ENCODE measurements at regions not wholly inside any gene's neighbourhood (a gene's known extent, or its start where the extent isn't known, plus 50 kb on each side); places are given as distances from the start of the nearest gene placed in this dataset.
A peak's percentile ranks its signal among the peaks of the same experiment; 100 is the strongest.

GRCh38 chr10:4535521-4535920, 290.5 kb upstream of the AKR1E2 start:
- DNase-seq (ENCODE audit: low read depth in 4 of 6, low spot score in 6 of 6): no peak
- no peaks in the 10 kb centered on the region for H3K36me3 ChIP-seq (ENCODE audit: control insufficient read depth, insufficient read depth, low read length)
- no peak overlapping the region for H3K4me3 ChIP-seq (ENCODE audit: low read depth, low read length)
- no peaks in the 10 kb centered on the region for H3K4me1 ChIP-seq (ENCODE audit: control insufficient read depth, insufficient read depth, low read length)
- 100% methylated on average over 1 of the region's 4 CpGs for WGBS (ENCODE audit: insufficient coverage)
- no peaks in the 10 kb centered on the region for H3K27me3 ChIP-seq (ENCODE audit: control insufficient read depth, insufficient read depth, low read length)
- peaks cover 2% of the 10 kb centered on the region for H3K9me3 ChIP-seq (ENCODE audit: control insufficient read depth, insufficient read depth, low read length)
- H3K27ac ChIP-seq (ENCODE audit: low read depth, low read length): no peak overlapping the region

DNA sequence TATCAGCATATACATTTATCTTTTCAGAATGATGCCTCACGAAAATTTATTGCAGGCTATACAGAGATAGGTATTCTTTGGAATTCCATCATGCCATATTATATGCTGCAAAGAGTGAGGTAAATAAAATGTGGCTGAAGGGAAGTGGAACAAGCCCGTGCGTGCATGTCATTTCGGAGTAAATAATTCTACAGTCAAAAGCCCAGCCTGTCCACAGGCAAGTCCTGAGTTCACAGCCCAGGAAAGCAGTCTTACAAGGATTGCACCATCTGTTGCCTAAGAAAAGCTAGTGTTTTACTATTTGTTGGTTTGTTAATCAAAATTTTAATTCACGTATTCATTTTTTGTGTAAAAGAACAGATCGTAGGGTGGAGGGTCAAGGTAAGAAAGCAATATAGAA, 292.4 kb upstream of the AKR1E2 start:
- Histone ChIP-seq H3K9me3 (ENCODE audit: control insufficient read depth, insufficient read depth, low read length) (peaks cover 2% of the 10 kb centered on the region), H3K36me3 (ENCODE audit: control insufficient read depth, insufficient read depth, low read length) (no peaks in the 10 kb centered on the region), H3K4me1 (ENCODE audit: control insufficient read depth, insufficient read depth, low read length) (no peaks in the 10 kb centered on the region), H3K27me3 (ENCODE audit: control insufficient read depth, insufficient read depth, low read length) (no peaks in the 10 kb centered on the region), H3K4me3 (ENCODE audit: low read depth, low read length) (no peak overlapping the region), H3K27ac (ENCODE audit: low read depth, low read length) (no peak overlapping the region)
- no peak for DNase-seq (ENCODE audit: low read depth in 4 of 6, low spot score in 6 of 6)
- WGBS (ENCODE audit: insufficient coverage): no CpG with 5 or more reads among the region's 6 CpGs

GRCh38 chr10:4532976-4533375, 293.0 kb upstream of the AKR1E2 start:
- no peaks in the 10 kb centered on the region for H3K4me1 ChIP-seq (ENCODE audit: control insufficient read depth, insufficient read depth, low read length)
- H3K36me3 ChIP-seq (ENCODE audit: control insufficient read depth, insufficient read depth, low read length): no peaks in the 10 kb centered on the region
- WGBS (ENCODE audit: insufficient coverage): no CpG with 5 or more reads among the region's 1 CpG
- no peak overlapping the region for H3K4me3 ChIP-seq (ENCODE audit: low read depth, low read length)
- no peaks in the 10 kb centered on the region for H3K27me3 ChIP-seq (ENCODE audit: control insufficient read depth, insufficient read depth, low read length)
- no peak for DNase-seq (ENCODE audit: low read depth in 4 of 6, low spot score in 6 of 6)
- peaks cover 2% of the 10 kb centered on the region for H3K9me3 ChIP-seq (ENCODE audit: control insufficient read depth, insufficient read depth, low read length)
- no peak overlapping the region for H3K27ac ChIP-seq (ENCODE audit: low read depth, low read length)

DNA sequence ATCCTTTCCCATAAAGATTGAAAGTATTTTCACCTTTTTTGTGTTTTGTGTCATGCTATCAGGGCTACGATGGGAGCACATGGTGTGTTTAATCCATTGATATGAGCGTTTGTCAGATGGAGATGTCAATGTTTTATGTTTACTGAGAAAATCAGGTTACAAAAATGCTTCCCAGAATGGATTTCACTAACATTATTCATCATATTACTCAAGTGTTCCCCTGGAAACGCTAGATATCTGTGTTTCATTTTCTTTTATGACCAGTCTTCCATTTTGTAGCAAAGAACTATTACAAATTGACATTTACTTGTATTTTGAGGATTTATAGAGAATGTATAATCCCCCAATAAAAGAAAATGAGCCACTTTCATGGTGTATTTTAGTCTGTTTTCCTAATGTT, 293.5 kb upstream of the AKR1E2 start:
- Histone ChIP-seq H3K36me3 (ENCODE audit: control insufficient read depth, insufficient read depth, low read length) (no peaks in the 10 kb centered on the region), H3K9me3 (ENCODE audit: control insufficient read depth, insufficient read depth, low read length) (peaks cover 2% of the 10 kb centered on the region), H3K27ac (ENCODE audit: low read depth, low read length) (no peak overlapping the region), H3K4me1 (ENCODE audit: control insufficient read depth, insufficient read depth, low read length) (no peaks in the 10 kb centered on the region), H3K27me3 (ENCODE audit: control insufficient read depth, insufficient read depth, low read length) (no peaks in the 10 kb centered on the region), H3K4me3 (ENCODE audit: low read depth, low read length) (no peak overlapping the region)
- DNase-seq (ENCODE audit: low read depth in 4 of 6, low spot score in 6 of 6): peak in 1 of 6 donors; percentile 50
- WGBS (ENCODE audit: insufficient coverage): no CpG with 5 or more reads among the region's 3 CpGs

GRCh38 chr10:4532011-4532410, 294.0 kb upstream of the AKR1E2 start:
- H3K27ac ChIP-seq (ENCODE audit: low read depth, low read length): no peak overlapping the region
- H3K9me3 ChIP-seq (ENCODE audit: control insufficient read depth, insufficient read depth, low read length): peaks cover 1% of the 10 kb centered on the region
- no peak for DNase-seq (ENCODE audit: low read depth in 4 of 6, low spot score in 6 of 6)
- H3K4me3 ChIP-seq (ENCODE audit: low read depth, low read length): no peak overlapping the region
- H3K27me3 ChIP-seq (ENCODE audit: control insufficient read depth, insufficient read depth, low read length): no peaks in the 10 kb centered on the region
- WGBS (ENCODE audit: insufficient coverage): no CpG with 5 or more reads among the region's 1 CpG
- H3K36me3 ChIP-seq (ENCODE audit: control insufficient read depth, insufficient read depth, low read length): no peaks in the 10 kb centered on the region
- H3K4me1 ChIP-seq (ENCODE audit: control insufficient read depth, insufficient read depth, low read length): no peaks in the 10 kb centered on the region

- Histone ChIP-seq H3K27me3 (ENCODE audit: control insufficient read depth, insufficient read depth, low read length) (no peaks in the 10 kb centered on the region), H3K27ac (ENCODE audit: low read depth, low read length) (no peak overlapping the region), H3K4me3 (ENCODE audit: low read depth, low read length) (no peak overlapping the region), H3K4me1 (ENCODE audit: control insufficient read depth, insufficient read depth, low read length) (no peaks in the 10 kb centered on the region), H3K36me3 (ENCODE audit: control insufficient read depth, insufficient read depth, low read length) (no peaks in the 10 kb centered on the region), H3K9me3 (ENCODE audit: control insufficient read depth, insufficient read depth, low read length) (no peaks in the 10 kb centered on the region)
- DNase-seq (ENCODE audit: low read depth in 4 of 6, low spot score in 6 of 6): no peak
Measured at GRCh38 chr10:4529266-4529665, 296.7 kb upstream of the AKR1E2 start.

DNA sequence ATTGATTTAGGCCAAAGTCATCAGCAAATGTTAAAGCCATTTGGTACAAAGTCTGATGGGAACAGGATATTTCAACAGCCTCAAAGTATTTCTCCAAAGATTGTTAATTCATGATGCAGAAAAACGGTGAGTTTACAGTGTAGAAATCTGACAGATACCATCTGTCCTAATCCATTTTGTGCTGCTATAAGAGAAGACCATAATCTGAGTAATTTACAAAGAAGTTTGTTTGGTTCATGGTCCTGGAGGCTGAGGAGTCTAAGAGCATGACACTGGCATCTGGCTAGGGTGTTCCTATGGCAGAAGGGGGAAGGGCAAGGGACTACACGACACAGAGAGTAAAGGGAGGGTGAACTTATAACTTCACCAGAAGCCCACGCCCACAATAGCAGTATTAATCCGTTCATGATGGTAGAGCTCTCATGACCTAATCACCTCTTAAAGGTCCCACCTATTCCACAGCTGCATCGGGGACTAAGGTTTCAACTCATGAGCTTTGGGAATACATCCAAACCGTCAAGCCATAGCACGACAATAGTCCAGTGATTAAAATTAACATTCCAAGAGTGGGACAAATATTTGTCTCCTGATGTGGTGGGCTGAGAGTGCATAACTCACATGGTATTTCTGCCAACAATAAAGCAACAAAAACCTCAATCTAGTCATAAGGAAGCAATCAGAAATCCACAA, 298.6 kb upstream of the AKR1E2 start:
- Histone ChIP-seq H3K4me3 (ENCODE audit: low read depth, low read length) (no peak overlapping the region), H3K9me3 (ENCODE audit: control insufficient read depth, insufficient read depth, low read length) (no peaks in the 10 kb centered on the region), H3K4me1 (ENCODE audit: control insufficient read depth, insufficient read depth, low read length) (no peaks in the 10 kb centered on the region), H3K27me3 (ENCODE audit: control insufficient read depth, insufficient read depth, low read length) (no peaks in the 10 kb centered on the region), H3K36me3 (ENCODE audit: control insufficient read depth, insufficient read depth, low read length) (no peaks in the 10 kb centered on the region), H3K27ac (ENCODE audit: low read depth, low read length) (no peak overlapping the region)
- WGBS (ENCODE audit: insufficient coverage): 67% methylated on average over 1 of the region's 7 CpGs
- DNase-seq (ENCODE audit: low read depth in 4 of 6, low spot score in 6 of 6): peak in 1 of 6 donors; percentile 17

- no peaks in the 10 kb centered on the region for H3K27me3 ChIP-seq (ENCODE audit: control insufficient read depth, insufficient read depth, low read length)
- WGBS (ENCODE audit: insufficient coverage): no CpG with 5 or more reads among the region's 4 CpGs
- H3K4me1 ChIP-seq (ENCODE audit: control insufficient read depth, insufficient read depth, low read length): no peaks in the 10 kb centered on the region
- DNase-seq (ENCODE audit: low read depth in 4 of 6, low spot score in 6 of 6): peak in 2 of 6 donors; percentile 78 to 85
- H3K4me3 ChIP-seq (ENCODE audit: low read depth, low read length): no peak overlapping the region
- no peaks in the 10 kb centered on the region for H3K9me3 ChIP-seq (ENCODE audit: control insufficient read depth, insufficient read depth, low read length)
- no peak overlapping the region for H3K27ac ChIP-seq (ENCODE audit: low read depth, low read length)
- H3K36me3 ChIP-seq (ENCODE audit: control insufficient read depth, insufficient read depth, low read length): no peaks in the 10 kb centered on the region
Measured at GRCh38 chr10:4526311-4526731, 299.7 kb upstream of the AKR1E2 start.

GRCh38 chr10:4525103-4525502, 300.9 kb upstream of the AKR1E2 start:
- H3K9me3 ChIP-seq (ENCODE audit: control insufficient read depth, insufficient read depth, low read length): no peaks in the 10 kb centered on the region
- no peak for DNase-seq (ENCODE audit: low read depth in 4 of 6, low spot score in 6 of 6)
- H3K4me3 ChIP-seq (ENCODE audit: low read depth, low read length): no peak overlapping the region
- H3K27me3 ChIP-seq (ENCODE audit: control insufficient read depth, insufficient read depth, low read length): no peaks in the 10 kb centered on the region
- H3K27ac ChIP-seq (ENCODE audit: low read depth, low read length): no peak overlapping the region
- H3K36me3 ChIP-seq (ENCODE audit: control insufficient read depth, insufficient read depth, low read length): no peaks in the 10 kb centered on the region
- no CpG with 5 or more reads among the region's 1 CpG for WGBS (ENCODE audit: insufficient coverage)
- H3K4me1 ChIP-seq (ENCODE audit: control insufficient read depth, insufficient read depth, low read length): no peaks in the 10 kb centered on the region

GRCh38 chr10:4522296-4523000, 303.6 kb upstream of the AKR1E2 start:
- H3K4me3 ChIP-seq (ENCODE audit: low read depth, low read length): no peak overlapping the region
- H3K36me3 ChIP-seq (ENCODE audit: control insufficient read depth, insufficient read depth, low read length): no peaks in the 10 kb centered on the region
- H3K27ac ChIP-seq (ENCODE audit: low read depth, low read length): no peak overlapping the region
- H3K27me3 ChIP-seq (ENCODE audit: control insufficient read depth, insufficient read depth, low read length): no peaks in the 10 kb centered on the region
- H3K9me3 ChIP-seq (ENCODE audit: control insufficient read depth, insufficient read depth, low read length): no peaks in the 10 kb centered on the region
- WGBS (ENCODE audit: insufficient coverage): 93% methylated on average over 3 of the region's 8 CpGs
- DNase-seq (ENCODE audit: low read depth in 4 of 6, low spot score in 6 of 6): no peak
- no peaks in the 10 kb centered on the region for H3K4me1 ChIP-seq (ENCODE audit: control insufficient read depth, insufficient read depth, low read length)
